Ishikawa (cell line): ENCODE measurements at regions not wholly inside any gene's neighbourhood (a gene's known extent, or its start where the extent isn't known, plus 50 kb on each side); places are given as distances from the start of the nearest gene placed in this dataset.

Experiments
- CEBPB ChIP-seq: IDR thresholded peaks from 2 replicates; pipeline ENCODE4 v1.6.1; 2012
- CREB1 ChIP-seq: IDR thresholded peaks from 2 replicates; pipeline ENCODE4 v1.6.1; 2012; ENCODE audit warnings: low read depth
- EGR1 ChIP-seq: IDR thresholded peaks from 2 replicates; pipeline ENCODE4 v1.6.1; 2012
- EP300 ChIP-seq: IDR thresholded peaks from 2 replicates; pipeline ENCODE4 v1.6.1; 2012; ENCODE audit warnings: borderline replicate concordance
- FOXM1 ChIP-seq: IDR thresholded peaks from 2 replicates; pipeline ENCODE4 v1.6.1; 2012; ENCODE audit warnings: low read depth, borderline replicate concordance
- NFIC ChIP-seq: IDR thresholded peaks from 2 replicates; pipeline ENCODE4 v1.6.1; 2012
- RAD21 ChIP-seq: IDR thresholded peaks from 2 replicates; pipeline ENCODE4 v1.6.1; 2012; ENCODE audit warnings: low read depth
- TAF1 ChIP-seq: IDR thresholded peaks from 2 replicates; pipeline ENCODE4 v1.6.1; 2012; ENCODE audit warnings: low read depth, mild to moderate bottlenecking
- TCF12 ChIP-seq: IDR thresholded peaks from 2 replicates; pipeline ENCODE4 v1.6.1; 2012; ENCODE audit warnings: low read depth
- YY1 ChIP-seq: IDR thresholded peaks from 2 replicates; pipeline ENCODE4 v1.6.1; 2012; ENCODE audit warnings: low read depth
- ZBTB7A ChIP-seq: IDR thresholded peaks from 2 replicates; pipeline ENCODE4 v1.6.1; 2012; ENCODE audit warnings: low read depth
- TF ChIP-seq, protein P1 (sequence below): IDR thresholded peaks from 2 replicates; pipeline ENCODE4 v1.6.1; 2012; ENCODE audit warnings: low read depth, mild to moderate bottlenecking
- TF ChIP-seq, protein P2 (sequence below): IDR thresholded peaks from 2 replicates; pipeline ENCODE4 v1.6.1; 2012
- TF ChIP-seq, protein P3 (sequence below): IDR thresholded peaks from 2 replicates; pipeline ENCODE4 v1.6.1; 2012

DNA sequence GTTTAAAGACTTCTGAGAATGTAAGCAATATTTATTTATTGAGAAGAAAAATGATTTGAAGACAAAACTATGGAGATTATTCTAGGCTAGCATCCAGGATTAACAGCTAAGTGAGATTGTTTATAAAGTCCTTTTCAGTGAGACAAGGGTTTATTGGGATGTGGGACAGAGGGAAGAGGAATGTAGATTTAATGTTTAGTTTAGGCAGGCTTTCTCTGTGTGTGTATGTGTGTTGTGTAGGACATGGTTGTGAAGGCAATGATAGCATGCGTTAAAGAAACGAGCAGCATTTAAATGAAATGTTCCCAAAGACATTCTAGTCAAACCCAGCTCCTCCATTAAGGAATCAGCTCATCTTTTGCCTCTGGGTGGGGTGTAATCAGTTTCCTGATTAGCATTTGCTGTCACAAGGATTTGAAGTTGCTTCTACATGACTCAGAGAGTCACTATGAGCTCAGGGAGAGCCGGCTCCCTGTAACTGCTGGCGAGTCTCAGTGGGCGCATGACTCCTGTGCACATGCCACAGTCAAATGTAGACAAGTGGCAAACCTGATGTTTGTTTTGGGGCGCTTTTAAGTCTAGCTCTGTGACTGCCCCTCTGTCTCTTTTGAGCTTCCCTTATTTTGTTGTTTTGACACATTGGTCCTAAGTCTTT lies 442.2 kb upstream of the CELF4 start:
- TF ChIP-seq CREB1: no peak
- no peak for TF ChIP-seq CEBPB
- no peak for TF ChIP-seq ZBTB7A
- TF ChIP-seq TAF1: no peak
- TF ChIP-seq, protein P1, sequence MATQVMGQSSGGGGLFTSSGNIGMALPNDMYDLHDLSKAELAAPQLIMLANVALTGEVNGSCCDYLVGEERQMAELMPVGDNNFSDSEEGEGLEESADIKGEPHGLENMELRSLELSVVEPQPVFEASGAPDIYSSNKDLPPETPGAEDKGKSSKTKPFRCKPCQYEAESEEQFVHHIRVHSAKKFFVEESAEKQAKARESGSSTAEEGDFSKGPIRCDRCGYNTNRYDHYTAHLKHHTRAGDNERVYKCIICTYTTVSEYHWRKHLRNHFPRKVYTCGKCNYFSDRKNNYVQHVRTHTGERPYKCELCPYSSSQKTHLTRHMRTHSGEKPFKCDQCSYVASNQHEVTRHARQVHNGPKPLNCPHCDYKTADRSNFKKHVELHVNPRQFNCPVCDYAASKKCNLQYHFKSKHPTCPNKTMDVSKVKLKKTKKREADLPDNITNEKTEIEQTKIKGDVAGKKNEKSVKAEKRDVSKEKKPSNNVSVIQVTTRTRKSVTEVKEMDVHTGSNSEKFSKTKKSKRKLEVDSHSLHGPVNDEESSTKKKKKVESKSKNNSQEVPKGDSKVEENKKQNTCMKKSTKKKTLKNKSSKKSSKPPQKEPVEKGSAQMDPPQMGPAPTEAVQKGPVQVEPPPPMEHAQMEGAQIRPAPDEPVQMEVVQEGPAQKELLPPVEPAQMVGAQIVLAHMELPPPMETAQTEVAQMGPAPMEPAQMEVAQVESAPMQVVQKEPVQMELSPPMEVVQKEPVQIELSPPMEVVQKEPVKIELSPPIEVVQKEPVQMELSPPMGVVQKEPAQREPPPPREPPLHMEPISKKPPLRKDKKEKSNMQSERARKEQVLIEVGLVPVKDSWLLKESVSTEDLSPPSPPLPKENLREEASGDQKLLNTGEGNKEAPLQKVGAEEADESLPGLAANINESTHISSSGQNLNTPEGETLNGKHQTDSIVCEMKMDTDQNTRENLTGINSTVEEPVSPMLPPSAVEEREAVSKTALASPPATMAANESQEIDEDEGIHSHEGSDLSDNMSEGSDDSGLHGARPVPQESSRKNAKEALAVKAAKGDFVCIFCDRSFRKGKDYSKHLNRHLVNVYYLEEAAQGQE: no peak
- TF ChIP-seq, protein P2, sequence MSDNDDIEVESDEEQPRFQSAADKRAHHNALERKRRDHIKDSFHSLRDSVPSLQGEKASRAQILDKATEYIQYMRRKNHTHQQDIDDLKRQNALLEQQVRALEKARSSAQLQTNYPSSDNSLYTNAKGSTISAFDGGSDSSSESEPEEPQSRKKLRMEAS: no peak
- no peak for TF ChIP-seq EP300
- no peak for TF ChIP-seq YY1
- TF ChIP-seq NFIC: no peak
- no peak for TF ChIP-seq TCF12
- TF ChIP-seq RAD21: no peak
- TF ChIP-seq, protein P3, sequence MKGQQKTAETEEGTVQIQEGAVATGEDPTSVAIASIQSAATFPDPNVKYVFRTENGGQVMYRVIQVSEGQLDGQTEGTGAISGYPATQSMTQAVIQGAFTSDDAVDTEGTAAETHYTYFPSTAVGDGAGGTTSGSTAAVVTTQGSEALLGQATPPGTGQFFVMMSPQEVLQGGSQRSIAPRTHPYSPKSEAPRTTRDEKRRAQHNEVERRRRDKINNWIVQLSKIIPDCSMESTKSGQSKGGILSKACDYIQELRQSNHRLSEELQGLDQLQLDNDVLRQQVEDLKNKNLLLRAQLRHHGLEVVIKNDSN: no peak
- TF ChIP-seq FOXM1: no peak
- TF ChIP-seq EGR1: no peak
